ENCODE measurements at regions not wholly inside any gene's neighbourhood (a gene's known extent, or its start where the extent isn't known, plus 50 kb on each side); places are given as distances from the start of the nearest gene placed in this dataset.
"Not testable (repeated sequence)": the region's sequence is repeated elsewhere in the genome, so short reads cannot be mapped to it uniquely, and the experiment has no call there.

- DNase-seq, result no peak
These were observed 157.3 kb upstream of the TRPC6 start for GRCh38 chr11:101741061-101741460.

DNA sequence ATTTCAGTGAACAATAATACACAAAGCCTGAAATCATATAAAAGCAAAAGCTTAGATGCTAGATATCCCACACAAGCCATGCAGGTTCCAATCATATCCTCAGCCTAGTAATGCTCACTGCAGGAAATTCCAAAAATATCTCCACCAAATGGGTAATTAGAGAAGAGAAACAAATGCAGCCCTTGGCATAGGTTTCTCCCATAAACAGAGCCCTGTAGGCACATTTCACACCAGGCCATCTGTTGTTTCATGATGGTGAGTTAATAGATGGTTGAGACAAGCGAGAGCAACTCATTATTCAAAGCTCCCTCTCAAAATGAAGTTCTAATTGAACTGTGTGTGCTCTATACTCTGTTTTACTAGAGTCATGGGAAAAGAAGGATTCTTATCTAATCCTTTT is 154.6 kb upstream of the TRPC6 start:
- no peak for DNase-seq

DNA sequence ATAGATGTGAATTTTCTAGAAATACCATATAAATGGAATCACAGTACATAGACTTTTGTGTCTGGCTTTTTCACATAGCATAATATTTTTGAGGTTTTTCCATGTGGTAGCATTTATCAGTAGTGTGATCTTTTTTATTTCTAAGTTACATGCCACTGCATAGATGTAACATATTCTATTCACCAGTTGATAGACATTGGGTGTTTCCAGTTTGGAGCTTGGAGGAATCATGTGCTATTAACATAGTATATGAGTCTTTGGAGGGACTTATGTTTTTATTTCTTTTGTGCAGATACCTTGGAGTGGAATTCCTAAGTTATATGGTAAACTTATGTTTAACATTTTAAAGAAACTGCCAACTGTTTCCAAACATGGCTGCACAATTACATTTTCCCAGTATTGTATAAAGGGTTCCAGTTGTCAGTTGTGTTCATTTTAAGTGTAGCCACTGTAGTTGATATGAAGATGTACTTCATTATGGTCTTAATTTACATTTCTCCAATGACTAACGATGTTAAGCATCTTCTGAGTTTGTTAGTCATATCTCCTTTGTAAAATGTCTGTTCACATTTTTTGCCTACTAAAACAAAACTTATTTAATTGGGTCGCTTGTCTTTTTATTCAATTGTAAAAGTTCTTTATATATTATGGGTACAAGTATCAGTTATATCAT is 145.7 kb upstream of the TRPC6 start:
- DNase-seq, result no peak

- no peak for DNase-seq
These were observed 143.6 kb upstream of the TRPC6 start for GRCh38 chr11:101727451-101727850.

DNA sequence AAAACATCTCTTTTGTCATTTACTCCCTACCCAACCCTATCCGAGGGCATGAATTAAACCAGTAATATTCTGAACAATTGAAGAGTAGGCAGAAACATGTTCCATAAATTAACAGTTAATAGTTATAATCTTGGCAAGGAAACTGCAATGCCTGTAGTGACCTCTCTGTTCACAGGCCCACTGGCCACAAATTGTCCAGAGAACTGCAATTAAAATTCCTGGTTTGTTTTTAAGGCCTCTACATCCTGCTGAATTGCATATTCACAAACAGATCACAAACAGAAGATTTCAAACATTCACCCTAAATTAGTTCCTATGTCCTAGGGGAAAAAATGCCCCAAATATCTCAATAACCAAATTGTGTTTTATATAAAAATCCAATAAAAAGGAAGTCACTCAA is 143.2 kb upstream of the TRPC6 start:
- no peak for DNase-seq

GRCh38 chr11:101723371-101723770 is 139.6 kb upstream of the TRPC6 start:
- DNase-seq, result no peak

DNA sequence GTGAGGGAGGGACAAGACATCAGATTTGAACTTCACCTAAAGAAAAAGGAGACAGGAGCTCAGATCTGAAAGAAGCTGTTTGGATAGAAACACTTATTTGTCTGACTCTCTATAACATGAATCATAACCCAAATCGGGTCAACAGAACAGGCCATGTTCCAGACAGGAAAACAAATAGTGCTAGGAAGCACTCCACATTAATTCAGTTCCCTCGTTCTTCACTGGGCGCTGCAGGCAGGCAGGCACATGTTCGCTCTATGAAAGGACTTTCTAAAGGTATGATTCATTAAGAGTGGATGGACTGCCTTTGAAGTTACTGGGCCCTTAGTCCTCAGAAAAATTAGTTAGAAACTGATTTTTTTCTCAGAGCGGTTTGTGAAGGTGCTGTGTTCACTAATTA is 137.5 kb upstream of the TRPC6 start:
- DNase-seq, result no peak

GRCh38 chr11:101718402-101718801 is 134.6 kb upstream of the TRPC6 start:
- DNase-seq, result no peak

DNA sequence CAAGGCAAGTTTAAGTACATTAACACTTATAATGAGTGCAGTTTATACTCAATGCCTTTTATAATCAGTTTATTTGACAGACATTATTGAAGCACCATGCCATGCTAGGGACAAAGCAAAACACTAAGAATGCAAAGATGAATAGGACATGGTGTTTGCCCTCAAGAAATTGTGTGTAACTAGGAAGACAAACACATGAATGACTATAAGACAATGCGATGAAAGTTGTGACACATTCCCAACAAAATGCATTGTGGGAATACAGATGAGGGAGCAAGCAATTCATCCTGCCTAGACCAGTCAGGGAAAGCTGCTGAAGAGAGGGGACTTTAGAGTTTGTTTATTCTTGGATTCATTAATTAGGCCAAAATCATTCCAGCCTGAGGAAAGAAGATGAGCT is 133.8 kb upstream of the TRPC6 start:
- DNase-seq, result no peak

GRCh38 chr11:101715281-101715680 is 131.5 kb upstream of the TRPC6 start:
- no peak for DNase-seq

GRCh38 chr11:101707477-101707876 is 123.7 kb upstream of the TRPC6 start:
- DNase-seq, result no peak

- no peak for DNase-seq
These were observed 122.7 kb upstream of the TRPC6 start for GRCh38 chr11:101706541-101706940.

GRCh38 chr11:101705972-101706371 is 122.2 kb upstream of the TRPC6 start:
- no peak for DNase-seq

GRCh38 chr11:101694869-101695268 is 111.1 kb upstream of the TRPC6 start:
- DNase-seq, result not testable (repeated sequence)

DNA sequence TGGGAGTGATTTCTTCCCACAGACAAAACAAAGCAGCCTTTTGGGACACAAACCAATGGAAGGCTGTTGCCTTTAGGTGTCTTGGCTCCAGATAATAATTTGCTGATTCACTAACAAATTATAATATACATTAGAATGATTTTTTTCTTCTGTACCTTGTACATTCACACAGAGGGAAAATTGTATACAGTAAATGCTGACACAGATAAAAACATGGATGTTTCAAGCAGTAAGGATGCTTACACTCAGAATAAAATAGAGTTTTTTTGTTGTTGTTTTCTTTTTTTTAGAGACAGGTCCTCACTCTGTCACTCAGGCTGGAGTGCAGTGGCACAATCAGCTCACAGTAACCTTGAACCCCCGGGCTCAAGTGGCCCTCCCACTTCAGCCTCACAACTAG is 109.2 kb upstream of the TRPC6 start:
- no peak for DNase-seq

DNA sequence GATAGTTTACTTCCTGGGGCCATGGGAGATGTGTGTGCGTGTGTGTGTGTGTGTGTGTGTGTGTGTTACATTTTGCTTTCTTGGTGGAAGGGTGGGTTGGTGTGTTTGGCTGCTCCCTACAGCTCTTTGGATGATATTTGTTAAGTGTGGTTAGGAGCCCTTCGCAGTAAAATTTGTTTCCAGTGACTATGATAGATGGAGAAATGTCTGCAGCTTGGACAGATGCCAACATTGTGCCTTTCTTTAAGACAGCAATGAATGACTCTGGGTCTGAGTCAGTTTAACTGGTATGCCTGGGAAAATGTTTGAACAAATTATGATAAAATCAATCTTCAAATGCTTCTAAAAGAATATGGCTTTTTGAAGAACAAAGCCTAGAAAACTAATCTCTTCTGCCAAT is 102.7 kb upstream of the TRPC6 start:
- no peak for DNase-seq

- DNase-seq, result peak; percentile 23
These were observed 84.4 kb upstream of the TRPC6 start for GRCh38 chr11:101668236-101668635.

- no peak for DNase-seq
These were observed 83.1 kb upstream of the TRPC6 start for GRCh38 chr11:101666916-101667315.

GRCh38 chr11:101661559-101661958 is 77.8 kb upstream of the TRPC6 start:
- DNase-seq, result no peak

Measured in SHP77 treated with DMSO at 0.1 percent for 48 hours (cell line).